ENCODE measurements at regions not wholly inside any gene's neighbourhood (a gene's known extent, or its start where the extent isn't known, plus 50 kb on each side); places are given as distances from the start of the nearest gene placed in this dataset.

DNA sequence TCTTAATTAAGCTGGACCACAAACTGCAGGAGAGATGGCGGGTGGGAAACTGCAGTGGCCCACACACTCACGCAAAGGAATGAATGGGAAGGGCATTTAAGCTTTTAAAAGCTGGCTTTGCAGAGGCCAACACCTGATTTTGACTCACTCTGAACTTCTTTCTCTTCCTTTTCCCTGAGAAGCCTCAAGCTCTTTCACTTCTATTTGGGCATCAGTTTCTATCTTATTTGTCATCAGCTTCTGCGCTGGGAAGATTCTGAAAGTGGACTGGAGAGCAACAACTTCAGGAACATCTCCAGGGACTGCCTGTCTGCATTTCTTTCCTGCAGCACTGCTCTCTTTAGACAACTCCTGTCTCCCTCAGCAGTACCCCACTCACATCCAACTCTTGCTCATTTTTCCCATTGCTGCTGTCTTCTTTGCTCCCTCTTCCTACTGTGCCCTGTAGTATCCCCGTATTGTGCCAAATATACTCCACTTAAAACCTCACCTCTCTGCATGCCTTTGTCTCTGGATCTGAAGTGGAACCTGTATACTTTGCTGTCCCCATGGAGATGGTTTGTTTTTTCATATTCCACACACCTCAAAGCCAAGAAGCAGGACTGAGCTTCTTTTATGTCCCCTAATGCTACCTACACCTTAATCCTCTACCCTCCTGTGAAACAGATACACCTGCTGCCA lies 143.3 kb upstream of the JUN start:
- TF ChIP-seq CEBPB (IDR thresholded peaks at IDR 0.05) = no peak
- no peak for TF ChIP-seq NFIC (IDR thresholded peaks at IDR 0.05)
- TF ChIP-seq, protein P1, sequence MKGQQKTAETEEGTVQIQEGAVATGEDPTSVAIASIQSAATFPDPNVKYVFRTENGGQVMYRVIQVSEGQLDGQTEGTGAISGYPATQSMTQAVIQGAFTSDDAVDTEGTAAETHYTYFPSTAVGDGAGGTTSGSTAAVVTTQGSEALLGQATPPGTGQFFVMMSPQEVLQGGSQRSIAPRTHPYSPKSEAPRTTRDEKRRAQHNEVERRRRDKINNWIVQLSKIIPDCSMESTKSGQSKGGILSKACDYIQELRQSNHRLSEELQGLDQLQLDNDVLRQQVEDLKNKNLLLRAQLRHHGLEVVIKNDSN (IDR thresholded peaks at IDR 0.05) = no peak
- TF ChIP-seq TCF12 (IDR thresholded peaks at IDR 0.05; ENCODE audit: low read depth) = no peak
- TF ChIP-seq, protein P2, sequence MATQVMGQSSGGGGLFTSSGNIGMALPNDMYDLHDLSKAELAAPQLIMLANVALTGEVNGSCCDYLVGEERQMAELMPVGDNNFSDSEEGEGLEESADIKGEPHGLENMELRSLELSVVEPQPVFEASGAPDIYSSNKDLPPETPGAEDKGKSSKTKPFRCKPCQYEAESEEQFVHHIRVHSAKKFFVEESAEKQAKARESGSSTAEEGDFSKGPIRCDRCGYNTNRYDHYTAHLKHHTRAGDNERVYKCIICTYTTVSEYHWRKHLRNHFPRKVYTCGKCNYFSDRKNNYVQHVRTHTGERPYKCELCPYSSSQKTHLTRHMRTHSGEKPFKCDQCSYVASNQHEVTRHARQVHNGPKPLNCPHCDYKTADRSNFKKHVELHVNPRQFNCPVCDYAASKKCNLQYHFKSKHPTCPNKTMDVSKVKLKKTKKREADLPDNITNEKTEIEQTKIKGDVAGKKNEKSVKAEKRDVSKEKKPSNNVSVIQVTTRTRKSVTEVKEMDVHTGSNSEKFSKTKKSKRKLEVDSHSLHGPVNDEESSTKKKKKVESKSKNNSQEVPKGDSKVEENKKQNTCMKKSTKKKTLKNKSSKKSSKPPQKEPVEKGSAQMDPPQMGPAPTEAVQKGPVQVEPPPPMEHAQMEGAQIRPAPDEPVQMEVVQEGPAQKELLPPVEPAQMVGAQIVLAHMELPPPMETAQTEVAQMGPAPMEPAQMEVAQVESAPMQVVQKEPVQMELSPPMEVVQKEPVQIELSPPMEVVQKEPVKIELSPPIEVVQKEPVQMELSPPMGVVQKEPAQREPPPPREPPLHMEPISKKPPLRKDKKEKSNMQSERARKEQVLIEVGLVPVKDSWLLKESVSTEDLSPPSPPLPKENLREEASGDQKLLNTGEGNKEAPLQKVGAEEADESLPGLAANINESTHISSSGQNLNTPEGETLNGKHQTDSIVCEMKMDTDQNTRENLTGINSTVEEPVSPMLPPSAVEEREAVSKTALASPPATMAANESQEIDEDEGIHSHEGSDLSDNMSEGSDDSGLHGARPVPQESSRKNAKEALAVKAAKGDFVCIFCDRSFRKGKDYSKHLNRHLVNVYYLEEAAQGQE (IDR thresholded peaks at IDR 0.05; ENCODE audit: low read depth) = no peak
- no peak for TF ChIP-seq FOXM1 (IDR thresholded peaks at IDR 0.05; ENCODE audit: borderline replicate concordance, low read depth)
- TF ChIP-seq, protein P3, sequence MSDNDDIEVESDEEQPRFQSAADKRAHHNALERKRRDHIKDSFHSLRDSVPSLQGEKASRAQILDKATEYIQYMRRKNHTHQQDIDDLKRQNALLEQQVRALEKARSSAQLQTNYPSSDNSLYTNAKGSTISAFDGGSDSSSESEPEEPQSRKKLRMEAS (IDR thresholded peaks at IDR 0.05) = no peak

DNA sequence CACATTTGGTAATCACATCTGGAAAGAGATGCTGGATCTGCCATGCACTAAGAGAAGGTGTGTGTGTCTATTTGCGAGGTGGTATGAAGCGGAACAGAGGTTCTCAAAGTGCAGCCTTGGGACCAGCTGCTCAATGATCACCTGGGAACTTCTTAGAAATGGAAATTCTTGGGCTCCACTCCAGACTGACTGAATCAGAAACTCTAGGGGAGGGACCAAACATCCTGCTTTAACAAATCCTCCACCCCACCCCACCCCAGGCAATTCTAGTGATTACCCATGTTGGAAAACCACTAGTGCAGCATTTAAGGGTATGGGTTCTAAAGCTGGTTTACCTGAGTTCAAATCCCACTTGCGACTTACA lies 143.9 kb upstream of the JUN start:
- no peak for TF ChIP-seq RAD21 (IDR thresholded peaks at IDR 0.05; ENCODE audit: low read depth)
- TF ChIP-seq EP300 (IDR thresholded peaks at IDR 0.05; ENCODE audit: borderline replicate concordance) = no peak
- TF ChIP-seq CEBPB (IDR thresholded peaks at IDR 0.05) = no peak
- no peak for TF ChIP-seq YY1 (IDR thresholded peaks at IDR 0.05; ENCODE audit: low read depth)
- TF ChIP-seq, protein P2 (IDR thresholded peaks at IDR 0.05; ENCODE audit: low read depth) = no peak
- TF ChIP-seq TCF12 (IDR thresholded peaks at IDR 0.05; ENCODE audit: low read depth) = no peak
- TF ChIP-seq ZBTB7A (IDR thresholded peaks at IDR 0.05; ENCODE audit: low read depth) = no peak

DNA sequence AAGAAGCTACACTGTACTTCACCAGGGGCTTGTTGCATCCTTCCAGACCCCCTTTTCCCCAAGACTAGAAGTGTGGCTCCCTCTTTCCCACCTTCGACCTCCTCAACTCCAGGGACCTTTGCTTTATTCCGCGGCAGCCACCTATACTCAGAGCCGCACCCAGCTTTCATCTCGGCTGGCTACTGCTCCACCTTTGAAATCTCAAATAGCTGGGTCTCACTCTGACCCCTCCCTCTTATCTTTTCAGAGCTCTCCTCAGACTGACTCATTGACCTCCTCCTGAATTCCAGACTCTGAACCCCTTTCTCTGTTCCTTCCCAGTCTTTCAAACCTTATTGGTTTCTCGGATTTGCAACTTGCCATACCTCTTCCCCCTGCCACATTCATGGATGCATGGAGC lies 144.7 kb upstream of the JUN start:
- no peak for TF ChIP-seq YY1 (IDR thresholded peaks at IDR 0.05; ENCODE audit: low read depth)
- TF ChIP-seq RAD21 (IDR thresholded peaks at IDR 0.05; ENCODE audit: low read depth) = no peak
- no peak for TF ChIP-seq EP300 (IDR thresholded peaks at IDR 0.05; ENCODE audit: borderline replicate concordance)
- no peak for TF ChIP-seq CREB1 (IDR thresholded peaks at IDR 0.05; ENCODE audit: low read depth)
- no peak for TF ChIP-seq FOXM1 (IDR thresholded peaks at IDR 0.05; ENCODE audit: borderline replicate concordance, low read depth)
- TF ChIP-seq TCF12 (IDR thresholded peaks at IDR 0.05; ENCODE audit: low read depth) = no peak
- TF ChIP-seq CEBPB (IDR thresholded peaks at IDR 0.05) = no peak
- TF ChIP-seq, protein P1 (IDR thresholded peaks at IDR 0.05) = no peak
- TF ChIP-seq TAF1 (IDR thresholded peaks at IDR 0.05; ENCODE audit: low read depth) = no peak
- no peak for TF ChIP-seq NFIC (IDR thresholded peaks at IDR 0.05)
- TF ChIP-seq TEAD4 (IDR thresholded peaks at IDR 0.05) = no peak
- TF ChIP-seq, protein P2 (IDR thresholded peaks at IDR 0.05; ENCODE audit: low read depth) = no peak
- TF ChIP-seq EGR1 (IDR thresholded peaks at IDR 0.05) = no peak
- TF ChIP-seq, protein P3 (IDR thresholded peaks at IDR 0.05) = no peak

DNA sequence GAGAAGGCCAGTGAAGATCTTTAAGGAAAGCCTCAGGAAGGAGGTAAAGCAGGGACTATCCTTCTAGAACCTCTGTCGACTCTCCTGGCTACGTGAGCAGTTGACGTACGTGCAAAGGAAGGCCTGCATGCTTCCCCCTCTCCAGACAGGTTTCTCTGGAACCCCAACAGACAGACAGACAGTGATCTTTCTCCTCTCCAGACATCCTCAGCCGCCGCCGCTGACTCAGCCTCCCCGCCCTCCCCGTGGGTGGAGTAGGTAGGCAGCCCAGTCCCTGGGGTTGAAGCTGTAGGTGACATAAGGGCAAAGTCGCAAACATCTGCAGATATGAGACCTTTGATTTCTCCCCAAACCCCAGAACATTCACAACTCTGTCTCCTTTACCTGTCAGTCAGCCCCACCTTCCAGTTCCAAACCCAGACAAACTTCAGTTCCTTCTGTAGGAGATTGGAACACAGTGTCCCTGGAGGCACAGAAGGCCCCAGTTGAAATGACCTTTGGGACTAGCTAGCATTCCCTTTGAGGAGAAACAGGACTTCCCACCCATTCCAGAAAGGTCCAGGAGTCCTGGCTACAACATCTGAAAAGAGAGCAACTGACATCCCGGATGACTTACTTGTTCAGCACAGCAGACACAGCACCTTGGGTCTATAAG lies 146.0 kb upstream of the JUN start:
- TF ChIP-seq TEAD4 (IDR thresholded peaks at IDR 0.05) (no peak), EGR1 (IDR thresholded peaks at IDR 0.05) (0 out of 2 replicates have a peak, but pooled peaks have one; percentile 47), CREB1 (IDR thresholded peaks at IDR 0.05; ENCODE audit: low read depth) (no peak), EP300 (IDR thresholded peaks at IDR 0.05; ENCODE audit: borderline replicate concordance) (no peak)
- TF ChIP-seq, protein P3 (IDR thresholded peaks at IDR 0.05) = no peak

Measured in Ishikawa (cell line).